ENCODE measurements at regions not wholly inside any gene's neighbourhood (a gene's known extent, or its start where the extent isn't known, plus 50 kb on each side); places are given as distances from the start of the nearest gene placed in this dataset.

DNA sequence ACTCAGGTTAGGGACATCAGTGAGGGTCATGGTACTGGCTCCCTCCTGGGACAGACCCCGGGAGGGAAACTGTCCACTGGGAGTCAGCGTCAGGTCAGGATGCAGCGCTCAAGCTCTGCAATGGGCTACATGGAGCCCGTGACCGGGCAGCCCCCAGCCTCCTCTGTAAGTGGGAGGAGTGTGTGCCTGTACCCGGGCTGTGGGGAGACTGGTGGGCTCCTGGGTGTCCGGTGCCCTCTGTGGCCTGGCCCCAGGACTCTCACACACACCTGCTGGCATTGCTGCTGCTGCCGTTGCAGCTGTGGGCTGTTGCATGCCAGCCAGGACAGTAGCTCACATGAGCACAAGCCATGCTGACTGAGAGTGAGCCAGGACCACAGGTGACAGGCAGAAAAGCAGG lies 630.3 kb downstream of the TBC1D22A start:
- Histone ChIP-seq H3K4me3 (replicated peaks; ENCODE audit: low read depth, low read length) (no peak overlapping the region), H3K27me3 (replicated peaks; ENCODE audit: control insufficient read depth, insufficient read depth, low read length) (no peaks in the 10 kb centered on the region), H3K36me3 (ENCODE audit: control insufficient read depth, insufficient read depth, low read length) (no peaks in the 10 kb centered on the region)
- TF ChIP-seq, protein P1, sequence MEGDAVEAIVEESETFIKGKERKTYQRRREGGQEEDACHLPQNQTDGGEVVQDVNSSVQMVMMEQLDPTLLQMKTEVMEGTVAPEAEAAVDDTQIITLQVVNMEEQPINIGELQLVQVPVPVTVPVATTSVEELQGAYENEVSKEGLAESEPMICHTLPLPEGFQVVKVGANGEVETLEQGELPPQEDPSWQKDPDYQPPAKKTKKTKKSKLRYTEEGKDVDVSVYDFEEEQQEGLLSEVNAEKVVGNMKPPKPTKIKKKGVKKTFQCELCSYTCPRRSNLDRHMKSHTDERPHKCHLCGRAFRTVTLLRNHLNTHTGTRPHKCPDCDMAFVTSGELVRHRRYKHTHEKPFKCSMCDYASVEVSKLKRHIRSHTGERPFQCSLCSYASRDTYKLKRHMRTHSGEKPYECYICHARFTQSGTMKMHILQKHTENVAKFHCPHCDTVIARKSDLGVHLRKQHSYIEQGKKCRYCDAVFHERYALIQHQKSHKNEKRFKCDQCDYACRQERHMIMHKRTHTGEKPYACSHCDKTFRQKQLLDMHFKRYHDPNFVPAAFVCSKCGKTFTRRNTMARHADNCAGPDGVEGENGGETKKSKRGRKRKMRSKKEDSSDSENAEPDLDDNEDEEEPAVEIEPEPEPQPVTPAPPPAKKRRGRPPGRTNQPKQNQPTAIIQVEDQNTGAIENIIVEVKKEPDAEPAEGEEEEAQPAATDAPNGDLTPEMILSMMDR (IDR thresholded peaks at IDR 0.05; ENCODE audit: insufficient read depth, low read length, poor library complexity, severe bottlenecking), result no peak
- DNase-seq (ENCODE audit: extremely low read depth, insufficient read length), result no peak

DNA sequence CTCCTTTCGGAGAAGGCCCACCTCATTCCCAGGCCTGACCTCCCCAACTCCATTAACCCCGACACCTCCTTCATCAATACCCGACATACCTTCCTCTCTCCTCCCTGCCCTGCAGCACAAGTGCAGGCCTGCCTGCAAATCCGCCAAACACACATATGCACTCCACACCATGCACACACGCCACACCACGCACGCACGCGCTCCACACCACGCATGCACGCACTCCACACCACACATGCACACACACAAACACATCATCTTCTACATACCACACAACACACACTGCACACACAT lies 629.6 kb downstream of the TBC1D22A start:
- Histone ChIP-seq H3K4me3 (replicated peaks; ENCODE audit: low read depth, low read length) (no peak overlapping the region), H3K27me3 (replicated peaks; ENCODE audit: control insufficient read depth, insufficient read depth, low read length) (no peaks in the 10 kb centered on the region), H3K36me3 (ENCODE audit: control insufficient read depth, insufficient read depth, low read length) (no peaks in the 10 kb centered on the region)
- TF ChIP-seq, protein P1 (IDR thresholded peaks at IDR 0.05; ENCODE audit: insufficient read depth, low read length, poor library complexity, severe bottlenecking), result no peak
- no peak for DNase-seq (ENCODE audit: extremely low read depth, insufficient read length)

DNA sequence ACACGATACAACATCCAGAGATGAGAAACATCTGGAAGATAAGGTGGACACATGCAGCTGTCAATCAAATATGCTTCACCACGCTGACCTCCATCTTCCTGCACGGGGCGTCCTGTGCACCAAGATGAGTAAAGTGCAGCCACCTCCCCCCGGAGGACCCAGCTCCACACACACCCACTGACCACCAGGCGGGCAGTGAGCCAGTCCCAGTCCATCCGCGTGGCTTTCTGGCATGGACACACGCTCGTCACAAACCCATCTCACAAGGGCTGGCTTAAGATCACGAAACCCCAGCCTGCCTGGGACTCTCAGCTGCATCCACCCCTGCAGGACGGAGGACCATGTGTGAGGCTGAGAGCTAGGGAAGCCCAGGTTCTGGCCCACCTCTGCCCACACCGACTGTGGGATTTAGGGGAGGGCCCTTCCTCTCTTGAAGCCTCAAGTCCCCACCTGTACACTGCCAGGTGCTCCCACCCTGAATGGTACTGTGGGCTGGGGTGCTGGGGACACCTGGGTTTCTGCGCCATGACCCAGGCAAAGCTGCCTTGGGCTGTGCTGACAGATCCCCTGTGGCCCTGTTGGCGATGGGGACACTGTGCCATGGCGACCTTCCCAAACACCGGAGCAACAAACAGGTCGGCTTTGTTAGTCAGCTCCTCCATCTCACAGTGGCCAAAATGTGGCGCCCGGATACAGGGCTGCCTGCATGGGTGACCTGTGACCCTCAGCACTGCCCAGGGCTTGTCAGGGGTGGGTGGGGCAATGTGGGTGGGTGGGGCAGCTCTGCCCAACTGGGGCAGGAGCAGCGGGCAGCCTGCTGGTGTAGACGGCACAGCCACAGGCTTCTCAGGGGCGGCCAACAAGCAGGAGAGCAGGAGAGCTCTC lies 629.0 kb downstream of the TBC1D22A start:
- TF ChIP-seq, protein P1 (IDR thresholded peaks at IDR 0.05; ENCODE audit: insufficient read depth, low read length, poor library complexity, severe bottlenecking), result no peak
- Histone ChIP-seq H3K4me3 (replicated peaks; ENCODE audit: low read depth, low read length) (no peak overlapping the region), H3K27me3 (replicated peaks; ENCODE audit: control insufficient read depth, insufficient read depth, low read length) (no peaks in the 10 kb centered on the region), H3K36me3 (ENCODE audit: control insufficient read depth, insufficient read depth, low read length) (no peaks in the 10 kb centered on the region)
- DNase-seq (ENCODE audit: extremely low read depth, insufficient read length), result no peak

DNA sequence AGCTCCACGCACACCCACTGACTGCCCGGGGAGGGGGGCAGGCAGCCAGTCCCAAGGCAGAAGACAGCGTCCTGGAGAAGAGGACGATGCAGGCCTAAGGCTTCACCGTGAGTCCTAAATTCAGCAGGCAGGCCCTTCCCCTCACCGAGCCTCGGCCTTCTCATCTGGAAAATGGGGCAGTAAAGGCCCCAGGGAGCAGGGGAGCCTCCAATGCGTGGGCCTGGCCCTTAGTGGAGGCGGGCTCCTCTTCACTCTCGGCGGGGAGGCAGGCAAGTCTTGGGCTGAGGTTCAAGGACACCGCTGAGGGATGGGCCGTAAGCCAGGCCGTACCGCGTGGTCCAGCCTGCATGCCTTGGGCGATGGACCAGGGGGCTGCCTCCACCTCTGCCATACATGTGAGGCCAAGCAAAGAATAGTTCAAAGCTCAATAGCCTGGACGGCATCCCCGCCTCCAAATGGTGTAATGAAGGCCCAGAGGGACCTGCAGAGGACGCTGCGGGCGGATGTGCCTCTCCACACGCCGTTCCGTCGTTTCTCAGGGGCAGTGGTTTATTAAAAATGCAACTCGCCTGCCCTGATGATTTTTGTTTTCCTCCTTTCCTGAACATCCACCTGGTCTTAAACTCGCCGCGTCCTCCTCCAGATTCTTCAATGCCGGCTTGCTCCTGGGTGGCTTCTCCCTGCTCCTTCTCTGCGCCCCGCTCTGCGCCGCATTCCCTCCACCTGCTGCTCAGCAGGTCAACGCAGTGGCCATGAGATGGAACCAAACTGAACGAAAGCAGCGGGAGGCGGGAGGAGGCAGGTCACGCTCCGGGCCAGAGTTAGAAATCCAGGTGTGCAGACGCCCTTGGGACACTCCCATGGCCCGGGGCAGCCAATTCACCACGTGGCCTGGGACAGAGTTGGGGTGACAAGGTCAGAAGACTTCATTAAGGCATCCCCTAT lies 627.8 kb downstream of the TBC1D22A start:
- no peak overlapping the region for H3K4me3 ChIP-seq (replicated peaks; ENCODE audit: low read depth, low read length)
- H3K36me3 ChIP-seq (ENCODE audit: control insufficient read depth, insufficient read depth, low read length), result no peaks in the 10 kb centered on the region
- TF ChIP-seq, protein P1 (IDR thresholded peaks at IDR 0.05; ENCODE audit: insufficient read depth, low read length, poor library complexity, severe bottlenecking), result no peak
- no peak for DNase-seq (ENCODE audit: extremely low read depth, insufficient read length)
- no peaks in the 10 kb centered on the region for H3K27me3 ChIP-seq (replicated peaks; ENCODE audit: control insufficient read depth, insufficient read depth, low read length)

DNA sequence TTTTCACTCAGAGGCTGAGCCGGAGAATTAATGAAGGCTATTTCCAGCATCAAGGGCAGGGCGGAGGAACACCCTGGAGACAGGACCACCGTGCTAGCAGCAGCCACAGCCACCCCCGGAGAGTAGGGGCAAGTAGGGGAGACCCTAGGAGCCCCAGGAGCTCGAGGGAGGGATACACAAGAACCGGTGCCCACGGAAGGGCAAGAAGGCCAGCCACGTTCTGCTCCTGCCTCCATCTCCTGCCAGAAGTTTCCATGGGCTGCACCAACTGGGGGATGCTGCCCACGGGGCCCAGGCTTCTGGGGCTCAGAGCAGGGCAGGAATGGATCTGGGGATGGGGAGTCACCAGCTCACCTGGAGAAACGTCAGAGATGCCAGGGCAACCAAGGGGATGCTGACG lies 626.8 kb downstream of the TBC1D22A start:
- H3K27me3 ChIP-seq (replicated peaks; ENCODE audit: control insufficient read depth, insufficient read depth, low read length), result no peaks in the 10 kb centered on the region
- H3K4me3 ChIP-seq (replicated peaks; ENCODE audit: low read depth, low read length), result no peak overlapping the region
- DNase-seq (ENCODE audit: extremely low read depth, insufficient read length), result no peak
- H3K36me3 ChIP-seq (ENCODE audit: control insufficient read depth, insufficient read depth, low read length), result no peaks in the 10 kb centered on the region
- TF ChIP-seq, protein P1 (IDR thresholded peaks at IDR 0.05; ENCODE audit: insufficient read depth, low read length, poor library complexity, severe bottlenecking), result no peak
